ENCODE measurements at regions not wholly inside any gene's neighbourhood (a gene's known extent, or its start where the extent isn't known, plus 50 kb on each side); places are given as distances from the start of the nearest gene placed in this dataset.

DNA sequence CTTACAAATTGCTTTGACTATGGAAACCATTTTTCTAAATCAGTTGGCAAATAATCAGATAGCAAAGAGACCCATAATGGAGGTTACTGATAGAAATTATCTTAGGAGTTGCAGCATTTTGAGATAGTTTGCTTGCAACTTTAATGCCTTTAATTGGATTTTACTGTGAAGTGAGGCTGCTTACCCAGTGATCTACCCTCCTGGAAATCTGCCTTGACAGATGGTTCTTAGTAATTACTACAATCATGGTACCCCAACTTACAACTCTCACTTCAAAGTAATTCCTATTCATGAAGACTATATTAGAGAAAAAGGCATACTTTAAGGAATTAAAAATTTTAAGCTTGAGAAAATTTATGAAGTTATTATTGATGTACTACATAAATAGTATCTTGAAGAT lies 1288.6 kb upstream of the CDH2 start:
- TF ChIP-seq, protein P1, sequence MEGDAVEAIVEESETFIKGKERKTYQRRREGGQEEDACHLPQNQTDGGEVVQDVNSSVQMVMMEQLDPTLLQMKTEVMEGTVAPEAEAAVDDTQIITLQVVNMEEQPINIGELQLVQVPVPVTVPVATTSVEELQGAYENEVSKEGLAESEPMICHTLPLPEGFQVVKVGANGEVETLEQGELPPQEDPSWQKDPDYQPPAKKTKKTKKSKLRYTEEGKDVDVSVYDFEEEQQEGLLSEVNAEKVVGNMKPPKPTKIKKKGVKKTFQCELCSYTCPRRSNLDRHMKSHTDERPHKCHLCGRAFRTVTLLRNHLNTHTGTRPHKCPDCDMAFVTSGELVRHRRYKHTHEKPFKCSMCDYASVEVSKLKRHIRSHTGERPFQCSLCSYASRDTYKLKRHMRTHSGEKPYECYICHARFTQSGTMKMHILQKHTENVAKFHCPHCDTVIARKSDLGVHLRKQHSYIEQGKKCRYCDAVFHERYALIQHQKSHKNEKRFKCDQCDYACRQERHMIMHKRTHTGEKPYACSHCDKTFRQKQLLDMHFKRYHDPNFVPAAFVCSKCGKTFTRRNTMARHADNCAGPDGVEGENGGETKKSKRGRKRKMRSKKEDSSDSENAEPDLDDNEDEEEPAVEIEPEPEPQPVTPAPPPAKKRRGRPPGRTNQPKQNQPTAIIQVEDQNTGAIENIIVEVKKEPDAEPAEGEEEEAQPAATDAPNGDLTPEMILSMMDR (IDR thresholded peaks at IDR 0.05) = no peak
- TF ChIP-seq POLR2A (IDR thresholded peaks at IDR 0.05) = no peak

All from heart left ventricle (tissue), 13 donors.